ENCODE measurements at regions not wholly inside any gene's neighbourhood (a gene's known extent, or its start where the extent isn't known, plus 50 kb on each side); places are given as distances from the start of the nearest gene placed in this dataset.
"Not testable (repeated sequence)": the region's sequence is repeated elsewhere in the genome, so short reads cannot be mapped to it uniquely, and the experiment has no call there.

DNA sequence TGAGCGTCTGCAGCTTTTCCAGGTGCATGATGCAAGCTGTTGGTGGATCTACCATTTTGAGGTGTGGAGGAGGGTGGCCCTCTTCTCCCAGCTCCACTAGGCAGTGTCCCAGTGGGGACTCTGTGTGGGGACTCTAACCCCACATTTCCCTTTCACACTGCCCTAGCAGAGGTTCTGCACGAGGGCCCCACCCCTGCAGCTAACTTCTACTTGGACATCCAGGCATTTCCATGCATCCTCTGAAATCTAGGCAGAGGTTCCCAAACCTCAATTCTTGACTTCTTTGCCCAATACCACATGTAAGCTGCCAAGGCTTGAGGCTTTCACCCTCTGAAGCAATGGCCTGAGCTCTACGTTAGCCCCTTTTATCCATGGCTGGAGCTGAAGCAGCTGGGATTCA lies 61.4 kb upstream of the HGFAC start:
- H3K27me3 ChIP-seq (ENCODE audit: insufficient read depth, low read length, poor library complexity); H3K4me2 ChIP-seq (ENCODE audit: low read length); H3K4ac ChIP-seq (ENCODE audit: low read depth, low read length); H4K5ac ChIP-seq (ENCODE audit: low read length); H2AK5ac ChIP-seq (ENCODE audit: low read length); H3K36me3 ChIP-seq (ENCODE audit: control insufficient read depth, insufficient read depth, low read length); H3K79me1 ChIP-seq (ENCODE audit: low read length); H3K56ac ChIP-seq (ENCODE audit: low read length); H2BK15ac ChIP-seq (replicated peaks; ENCODE audit: low read depth); H3K79me2 ChIP-seq (ENCODE audit: control insufficient read depth, insufficient read depth, low read length); H4K8ac ChIP-seq (ENCODE audit: low read depth, low read length); H3K27ac ChIP-seq (ENCODE audit: low read depth, low read length); DNase-seq; H2BK120ac ChIP-seq (ENCODE audit: low read depth, low read length); H3K9ac ChIP-seq (ENCODE audit: low read length); H3K23ac ChIP-seq (ENCODE audit: low read length); H3K18ac ChIP-seq (ENCODE audit: low read length); H3K4me1 ChIP-seq (ENCODE audit: control insufficient read depth, low read depth, low read length); H2BK5ac ChIP-seq (ENCODE audit: low read length); H3K4me3 ChIP-seq (ENCODE audit: low read length): not testable (repeated sequence)
- no CpG with 5 or more reads among the region's 3 CpGs for WGBS (ENCODE audit: extremely low coverage, insufficient coverage, low lambda C conversion rate)

DNA sequence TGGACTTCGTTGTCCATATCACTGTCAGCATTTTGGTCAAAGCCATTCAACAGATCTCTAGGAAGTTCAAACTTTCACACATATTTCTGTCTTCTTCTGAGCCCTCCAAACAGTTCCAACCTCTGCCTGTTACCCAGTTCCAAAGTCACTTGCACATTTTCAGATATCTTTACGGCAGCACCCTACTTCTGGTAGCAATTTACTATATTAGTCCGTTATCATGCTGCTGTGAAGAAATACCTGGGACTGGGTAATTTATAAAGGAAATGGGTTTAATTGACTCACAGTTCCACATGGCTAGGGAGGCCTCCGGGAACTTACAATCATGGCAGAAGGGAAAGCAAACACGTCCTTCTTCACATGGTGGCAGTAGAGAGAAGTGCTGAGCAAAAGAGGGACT lies 60.6 kb upstream of the HGFAC start:
- not testable (repeated sequence) for H3K36me3 ChIP-seq (ENCODE audit: control insufficient read depth, insufficient read depth, low read length); H3K79me2 ChIP-seq (ENCODE audit: control insufficient read depth, insufficient read depth, low read length); H3K18ac ChIP-seq (ENCODE audit: low read length); DNase-seq; H3K9ac ChIP-seq (ENCODE audit: low read length); H3K4ac ChIP-seq (ENCODE audit: low read depth, low read length); H3K23ac ChIP-seq (ENCODE audit: low read length); H2BK15ac ChIP-seq (replicated peaks; ENCODE audit: low read depth); H3K4me3 ChIP-seq (ENCODE audit: low read length); H2BK5ac ChIP-seq (ENCODE audit: low read length); H3K56ac ChIP-seq (ENCODE audit: low read length); H3K27me3 ChIP-seq (ENCODE audit: insufficient read depth, low read length, poor library complexity); H3K4me1 ChIP-seq (ENCODE audit: control insufficient read depth, low read depth, low read length); H3K79me1 ChIP-seq (ENCODE audit: low read length); H3K4me2 ChIP-seq (ENCODE audit: low read length); H3K27ac ChIP-seq (ENCODE audit: low read depth, low read length); H4K8ac ChIP-seq (ENCODE audit: low read depth, low read length); H2AK5ac ChIP-seq (ENCODE audit: low read length); H2BK120ac ChIP-seq (ENCODE audit: low read depth, low read length); H4K5ac ChIP-seq (ENCODE audit: low read length)
- no CpG with 5 or more reads among the region's 5 CpGs for WGBS (ENCODE audit: extremely low coverage, insufficient coverage, low lambda C conversion rate)

DNA sequence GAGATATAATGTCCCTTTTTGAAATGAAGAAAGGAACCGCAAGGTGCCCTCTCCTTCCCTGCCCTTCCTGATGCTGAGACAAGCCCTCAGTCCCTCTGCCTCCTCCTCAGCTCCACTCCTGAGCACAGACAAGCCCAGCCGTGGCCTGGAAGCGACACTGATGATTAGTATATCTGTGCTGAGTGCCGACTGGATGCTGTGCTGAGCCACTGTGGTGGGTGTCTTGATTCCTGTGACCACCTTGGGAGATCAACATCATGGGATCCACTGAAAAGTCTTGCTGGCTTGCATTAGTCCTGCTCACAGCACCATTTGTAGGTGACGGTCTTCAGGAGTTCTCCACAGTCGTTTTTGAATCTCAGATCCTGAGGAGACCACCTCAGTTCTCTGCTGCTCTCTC lies 59.5 kb upstream of the HGFAC start:
- Histone ChIP-seq H3K4ac (ENCODE audit: low read depth, low read length) (no peak overlapping the region), H2BK15ac (replicated peaks; ENCODE audit: low read depth) (no peak overlapping the region), H3K9ac (ENCODE audit: low read length) (no peak overlapping the region), H3K23ac (ENCODE audit: low read length) (no peak overlapping the region), H3K27me3 (ENCODE audit: insufficient read depth, low read length, poor library complexity) (no peaks in the 10 kb centered on the region), H3K4me2 (ENCODE audit: low read length) (no peak overlapping the region), H3K27ac (ENCODE audit: low read depth, low read length) (no peak overlapping the region), H2BK5ac (ENCODE audit: low read length) (no peak overlapping the region), H3K79me1 (ENCODE audit: low read length) (no peaks in the 10 kb centered on the region), H3K56ac (ENCODE audit: low read length) (no peak overlapping the region), H3K36me3 (ENCODE audit: control insufficient read depth, insufficient read depth, low read length) (no peaks in the 10 kb centered on the region), H4K8ac (ENCODE audit: low read depth, low read length) (no peak overlapping the region), H3K4me1 (ENCODE audit: control insufficient read depth, low read depth, low read length) (no peaks in the 10 kb centered on the region), H2AK5ac (ENCODE audit: low read length) (no peak overlapping the region), H2BK120ac (ENCODE audit: low read depth, low read length) (no peak overlapping the region), H4K5ac (ENCODE audit: low read length) (no peak overlapping the region), H3K4me3 (ENCODE audit: low read length) (no peak overlapping the region), H3K18ac (ENCODE audit: low read length) (no peak overlapping the region), H3K79me2 (ENCODE audit: control insufficient read depth, insufficient read depth, low read length) (no peaks in the 10 kb centered on the region)
- no CpG with 5 or more reads among the region's 6 CpGs for WGBS (ENCODE audit: extremely low coverage, insufficient coverage, low lambda C conversion rate)
- DNase-seq, result no peak

DNA sequence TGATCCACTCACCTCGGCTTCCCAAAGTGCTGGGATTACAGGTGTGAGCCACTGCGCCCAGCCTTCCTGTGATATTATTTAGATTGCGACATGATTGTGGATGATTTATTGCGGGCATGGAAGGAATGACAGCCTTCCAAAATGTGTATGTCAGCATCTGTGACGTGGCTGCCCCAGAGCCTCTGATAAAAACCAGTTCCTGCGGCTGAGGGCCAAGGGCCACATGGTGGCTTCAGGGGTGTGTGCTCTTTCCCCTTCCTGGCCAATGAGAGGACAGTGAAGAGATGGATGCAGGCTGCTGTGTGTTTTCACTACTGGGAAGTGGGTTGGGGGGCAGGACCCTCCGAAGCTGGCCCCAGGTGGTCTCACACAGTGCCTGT lies 57.4 kb upstream of the HGFAC start:
- Histone ChIP-seq H3K23ac (ENCODE audit: low read length) (no peak overlapping the region), H3K56ac (ENCODE audit: low read length) (no peak overlapping the region), H3K9ac (ENCODE audit: low read length) (no peak overlapping the region), H3K79me1 (ENCODE audit: low read length) (no peaks in the 10 kb centered on the region), H2BK120ac (ENCODE audit: low read depth, low read length) (no peak overlapping the region), H4K8ac (ENCODE audit: low read depth, low read length) (no peak overlapping the region), H2AK5ac (ENCODE audit: low read length) (no peak overlapping the region), H3K27me3 (ENCODE audit: insufficient read depth, low read length, poor library complexity) (no peaks in the 10 kb centered on the region), H4K5ac (ENCODE audit: low read length) (no peak overlapping the region), H3K4me1 (ENCODE audit: control insufficient read depth, low read depth, low read length) (peaks cover 9% of the 10 kb centered on the region), H3K4me3 (ENCODE audit: low read length) (no peak overlapping the region), H3K27ac (ENCODE audit: low read depth, low read length) (no peak overlapping the region), H2BK15ac (replicated peaks; ENCODE audit: low read depth) (no peak overlapping the region), H3K18ac (ENCODE audit: low read length) (no peak overlapping the region), H3K36me3 (ENCODE audit: control insufficient read depth, insufficient read depth, low read length) (no peaks in the 10 kb centered on the region), H2BK5ac (ENCODE audit: low read length) (no peak overlapping the region), H3K4me2 (ENCODE audit: low read length) (no peak overlapping the region), H3K4ac (ENCODE audit: low read depth, low read length) (no peak overlapping the region), H3K79me2 (ENCODE audit: control insufficient read depth, insufficient read depth, low read length) (no peaks in the 10 kb centered on the region)
- DNase-seq, result no peak
- WGBS (ENCODE audit: extremely low coverage, insufficient coverage, low lambda C conversion rate), result no CpG with 5 or more reads among the region's 7 CpGs

DNA sequence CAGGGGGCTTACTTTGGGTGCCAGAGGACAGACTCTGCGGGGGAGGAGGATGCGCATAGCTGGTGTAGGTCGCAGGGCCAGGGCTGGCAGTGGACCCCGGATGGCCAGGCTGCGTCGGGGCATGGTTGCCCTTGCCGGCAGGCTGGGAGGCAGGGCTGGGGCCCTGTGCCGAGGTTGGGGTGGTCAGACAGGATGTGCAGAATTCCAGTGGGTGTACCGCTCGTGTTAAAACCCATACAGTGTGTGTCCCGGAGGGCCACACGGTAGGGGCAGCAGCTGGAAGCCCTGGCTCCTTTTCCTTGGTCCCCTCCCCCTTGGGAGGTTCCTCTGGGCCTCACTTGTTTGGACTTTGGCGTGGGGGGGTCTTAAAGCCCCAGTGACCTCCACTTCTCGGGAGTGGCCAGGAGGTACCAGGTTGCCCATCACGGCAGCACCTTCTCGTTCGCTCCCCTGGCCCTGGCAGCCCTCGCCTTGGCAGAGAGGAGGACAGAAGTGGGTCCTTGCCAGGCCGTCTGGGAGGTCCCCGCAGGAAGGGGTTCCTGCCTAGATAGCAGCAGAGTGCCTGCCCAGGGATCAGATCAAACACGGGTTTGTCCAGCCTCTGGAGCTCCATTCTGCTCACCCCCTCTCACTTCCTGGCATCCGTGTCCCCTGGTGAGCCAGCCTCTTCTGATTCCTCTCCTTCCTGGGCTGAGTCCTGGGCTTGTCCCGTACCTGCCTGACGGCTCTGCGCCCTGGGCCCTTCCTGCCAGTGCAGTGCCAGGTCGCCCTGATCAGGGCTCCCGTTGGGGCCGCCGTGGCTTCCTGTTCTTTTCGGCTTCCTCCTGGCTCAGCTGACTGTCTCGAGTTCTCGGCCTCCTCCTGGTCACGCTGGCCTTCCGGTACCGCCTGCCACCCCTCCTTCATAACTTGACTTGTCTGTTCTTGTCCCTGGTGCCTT lies 56.7 kb upstream of the HGFAC start:
- no peak for DNase-seq
- Histone ChIP-seq H3K36me3 (ENCODE audit: control insufficient read depth, insufficient read depth, low read length) (no peaks in the 10 kb centered on the region), H4K5ac (ENCODE audit: low read length) (no peak overlapping the region), H2AK5ac (ENCODE audit: low read length) (no peak overlapping the region), H2BK15ac (replicated peaks; ENCODE audit: low read depth) (no peak overlapping the region), H3K4me3 (ENCODE audit: low read length) (no peak overlapping the region), H3K56ac (ENCODE audit: low read length) (no peak overlapping the region), H3K23ac (ENCODE audit: low read length) (no peak overlapping the region), H2BK120ac (ENCODE audit: low read depth, low read length) (no peak overlapping the region), H3K4me1 (ENCODE audit: control insufficient read depth, low read depth, low read length) (peaks cover 9% of the 10 kb centered on the region), H4K8ac (ENCODE audit: low read depth, low read length) (no peak overlapping the region), H3K18ac (ENCODE audit: low read length) (no peak overlapping the region), H3K9ac (ENCODE audit: low read length) (no peak overlapping the region), H3K27ac (ENCODE audit: low read depth, low read length) (no peak overlapping the region), H3K4ac (ENCODE audit: low read depth, low read length) (no peak overlapping the region), H3K79me2 (ENCODE audit: control insufficient read depth, insufficient read depth, low read length) (no peaks in the 10 kb centered on the region), H3K79me1 (ENCODE audit: low read length) (no peaks in the 10 kb centered on the region), H2BK5ac (ENCODE audit: low read length) (no peak overlapping the region), H3K4me2 (ENCODE audit: low read length) (no peak overlapping the region), H3K27me3 (ENCODE audit: insufficient read depth, low read length, poor library complexity) (no peaks in the 10 kb centered on the region)
- WGBS (ENCODE audit: extremely low coverage, insufficient coverage, low lambda C conversion rate), result no CpG with 5 or more reads among the region's 35 CpGs
